Superior temporal gyrus (tissue), 1 donor: ENCODE measurements at regions not wholly inside any gene's neighbourhood (a gene's known extent, or its start where the extent isn't known, plus 50 kb on each side); places are given as distances from the start of the nearest gene placed in this dataset.
A peak's percentile ranks its signal among the peaks of the same experiment; 100 is the strongest.
"Not testable (repeated sequence)": the region's sequence is repeated elsewhere in the genome, so short reads cannot be mapped to it uniquely, and the experiment has no call there.

ENCODE experiments used
- DNase-seq: peaks from one replicate; pipeline ENCODE4 v3.0.0-alpha.2; 2016; ENCODE audit errors: extremely low spot score

DNA sequence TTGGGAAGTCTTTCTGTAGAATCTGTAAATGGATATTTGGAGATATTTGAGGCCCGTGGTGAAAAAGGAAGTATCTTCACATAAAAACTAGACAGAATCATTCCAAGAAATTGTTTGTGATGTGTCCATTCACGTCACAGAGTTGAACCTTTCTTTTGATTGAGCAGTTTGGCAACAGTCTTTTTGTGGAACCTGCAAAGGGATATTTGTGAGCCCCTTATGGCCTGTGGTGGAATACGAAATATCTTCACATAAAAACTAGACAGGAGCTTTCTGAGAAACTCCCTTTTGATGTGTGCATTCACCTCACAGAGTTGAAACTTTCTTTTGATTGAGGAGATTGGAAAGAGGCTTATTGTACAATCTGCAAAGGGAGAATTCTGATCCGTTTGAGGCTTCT is 2980.4 kb downstream of the TUBA3C start:
- not testable (repeated sequence) for DNase-seq

DNA sequence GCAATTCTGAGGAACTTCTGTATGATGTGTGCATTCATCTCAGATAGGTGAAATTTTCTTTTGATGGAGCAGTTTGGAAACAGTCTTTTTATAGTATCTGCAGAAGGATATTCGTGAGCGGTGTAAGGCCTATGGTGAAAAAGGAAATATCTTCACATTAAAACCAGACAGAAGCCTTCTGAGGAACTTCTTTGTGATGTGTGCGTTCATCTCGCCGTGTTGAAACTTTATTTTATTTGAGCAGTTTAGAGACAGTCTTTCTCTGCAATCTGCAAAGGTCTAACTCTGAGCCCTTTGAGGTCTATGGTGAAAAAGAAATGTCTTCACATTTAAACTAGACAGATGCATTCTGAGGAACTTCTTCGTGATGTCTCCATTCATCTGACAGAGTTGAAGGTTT is 3021.0 kb downstream of the TUBA3C start:
- not testable (repeated sequence) for DNase-seq

DNA sequence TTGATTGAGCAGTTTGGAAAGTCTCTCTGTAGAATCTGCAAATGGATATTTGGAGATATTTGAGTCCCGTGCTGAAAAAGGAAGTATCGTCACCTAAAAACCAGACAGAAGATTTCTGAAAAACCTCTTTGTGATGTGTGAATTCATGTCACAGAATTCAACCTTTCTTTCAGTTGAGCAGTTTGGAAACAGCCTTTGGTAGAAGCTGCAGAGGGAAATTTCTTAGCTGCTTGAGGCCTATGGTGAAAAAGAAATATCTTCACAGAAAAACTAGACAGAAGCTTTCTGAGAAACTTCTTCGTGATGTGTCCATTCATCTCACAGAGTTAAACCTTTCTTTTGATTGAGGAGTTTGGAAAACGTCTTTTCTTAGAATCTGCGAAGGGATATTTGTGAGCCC is 3022.7 kb downstream of the TUBA3C start:
- not testable (repeated sequence) for DNase-seq

DNA sequence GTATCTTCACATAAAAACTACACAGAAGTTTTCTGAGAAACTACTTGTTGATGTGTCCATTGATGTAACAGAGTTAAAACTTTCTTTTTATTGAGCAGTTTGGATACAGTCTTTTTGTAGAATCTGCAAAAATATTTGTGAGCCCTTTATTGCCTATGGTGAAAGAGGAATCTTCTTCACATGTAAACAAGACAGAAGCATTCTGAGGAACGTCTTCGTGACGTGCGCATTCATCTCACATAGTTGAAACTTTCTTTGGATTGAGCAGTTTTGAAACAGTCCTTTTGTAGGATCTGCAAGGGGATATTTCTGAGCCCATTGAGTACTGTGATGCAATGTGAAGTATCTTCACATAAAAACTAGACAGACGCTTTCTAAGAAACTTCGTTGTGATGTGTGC is 3023.6 kb downstream of the TUBA3C start:
- DNase-seq, result not testable (repeated sequence)

- not testable (repeated sequence) for DNase-seq
These were observed 3028.8 kb downstream of the TUBA3C start for GRCh38 chr13:16152849-16153248.

DNA sequence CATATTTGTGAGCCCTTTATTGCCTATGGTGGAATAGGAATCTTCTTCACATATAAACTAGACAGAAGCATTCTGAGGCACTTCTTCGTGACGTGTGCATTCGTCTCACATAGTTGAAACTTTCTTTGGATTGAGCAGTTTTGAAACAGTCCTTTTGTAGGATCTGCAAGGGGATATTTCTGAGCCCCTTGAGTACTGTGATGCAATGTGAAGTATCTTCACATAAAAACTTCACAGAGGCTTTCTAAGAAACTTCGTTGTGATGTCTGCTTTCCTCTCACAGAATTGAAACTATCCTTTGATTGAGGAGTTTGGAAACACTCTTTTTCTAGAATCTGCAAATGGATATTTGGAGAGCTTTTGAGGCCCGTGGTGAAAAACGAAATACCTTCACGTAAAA is 3030.3 kb downstream of the TUBA3C start:
- DNase-seq, result not testable (repeated sequence)

GRCh38 chr13:16149415-16149814 is 3032.2 kb downstream of the TUBA3C start:
- DNase-seq, result not testable (repeated sequence)

GRCh38 chr13:16145652-16146051 is 3036.0 kb downstream of the TUBA3C start:
- DNase-seq, result not testable (repeated sequence)

DNA sequence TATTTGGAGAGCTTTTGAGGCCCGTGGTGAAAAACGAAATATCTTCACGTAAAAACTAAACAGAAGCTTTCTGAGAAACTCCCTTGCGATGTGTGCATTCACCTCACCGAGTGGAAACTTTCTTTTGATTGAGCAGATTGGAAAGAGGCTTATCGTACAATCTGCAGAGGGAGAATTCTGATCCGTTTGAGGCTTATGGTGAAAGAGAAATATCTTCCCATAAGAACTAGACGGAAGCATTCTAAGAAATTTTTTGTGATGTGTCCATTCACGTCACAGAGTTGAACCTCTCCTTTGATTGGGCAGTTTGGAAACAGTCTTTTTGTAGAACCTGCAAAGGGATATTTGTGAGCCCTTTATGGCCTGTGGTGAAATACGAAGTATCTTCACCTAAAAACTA is 3040.3 kb downstream of the TUBA3C start:
- not testable (repeated sequence) for DNase-seq

DNA sequence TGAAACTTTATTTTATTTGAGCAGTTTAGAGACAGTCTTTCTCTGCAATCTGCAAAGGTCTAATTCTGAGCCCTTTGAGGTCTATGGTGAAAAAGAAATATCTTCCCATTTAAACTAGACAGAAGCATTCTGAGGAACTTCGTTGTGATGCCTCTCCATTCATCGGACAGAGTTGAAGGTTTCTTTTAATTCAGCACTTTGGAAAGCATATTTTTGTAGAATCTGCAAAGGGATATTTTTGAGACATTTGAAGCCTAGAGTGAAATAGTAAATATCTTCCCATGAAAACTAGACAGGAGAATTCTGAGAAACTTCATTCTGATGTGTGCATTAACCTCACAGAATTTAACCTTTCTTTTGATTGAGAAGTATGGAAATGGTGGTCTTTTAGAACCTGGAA is 3044.8 kb downstream of the TUBA3C start:
- DNase-seq, result not testable (repeated sequence)

DNA sequence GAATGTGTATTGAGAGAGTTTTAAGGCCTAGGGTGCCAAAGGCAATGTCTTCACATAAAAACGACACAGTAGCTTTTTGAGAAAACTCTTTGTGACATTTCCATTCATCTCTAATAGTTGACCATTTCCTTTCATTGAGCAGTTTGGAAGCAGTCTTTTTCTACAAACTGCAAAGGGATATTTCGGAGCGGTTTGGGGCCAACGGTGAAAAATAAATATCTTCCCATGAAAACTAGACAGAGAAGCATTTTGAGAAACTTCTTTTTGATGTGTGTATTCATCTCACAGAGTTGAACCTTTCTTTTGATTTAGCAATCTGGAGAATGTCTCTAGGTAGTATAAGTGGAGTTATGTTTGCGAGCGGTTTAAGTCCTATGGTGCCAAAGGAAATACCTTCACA is 3052.9 kb downstream of the TUBA3C start:
- not testable (repeated sequence) for DNase-seq

DNA sequence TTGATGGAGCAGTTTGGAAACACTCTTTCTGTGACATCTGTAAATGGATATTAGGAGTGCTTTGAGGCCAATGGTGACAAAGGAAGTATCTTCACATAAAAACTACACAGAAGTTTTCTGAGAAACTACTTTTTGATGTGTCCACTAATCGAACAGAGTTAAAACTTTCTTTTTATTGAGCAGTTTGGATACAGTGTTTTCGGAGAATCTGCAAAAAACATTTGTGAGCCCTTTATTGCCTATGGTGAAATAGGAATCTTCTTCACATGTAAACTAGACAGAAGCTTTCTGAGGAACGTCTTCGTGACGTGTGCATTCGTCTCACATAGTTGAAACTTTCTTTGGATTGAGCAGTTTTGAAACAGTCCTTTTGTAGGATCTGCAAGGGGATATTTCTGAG is 3068.2 kb downstream of the TUBA3C start:
- DNase-seq, result peak; percentile 32
